ENCODE measurements at regions not wholly inside any gene's neighbourhood (a gene's known extent, or its start where the extent isn't known, plus 50 kb on each side); places are given as distances from the start of the nearest gene placed in this dataset.

DNA sequence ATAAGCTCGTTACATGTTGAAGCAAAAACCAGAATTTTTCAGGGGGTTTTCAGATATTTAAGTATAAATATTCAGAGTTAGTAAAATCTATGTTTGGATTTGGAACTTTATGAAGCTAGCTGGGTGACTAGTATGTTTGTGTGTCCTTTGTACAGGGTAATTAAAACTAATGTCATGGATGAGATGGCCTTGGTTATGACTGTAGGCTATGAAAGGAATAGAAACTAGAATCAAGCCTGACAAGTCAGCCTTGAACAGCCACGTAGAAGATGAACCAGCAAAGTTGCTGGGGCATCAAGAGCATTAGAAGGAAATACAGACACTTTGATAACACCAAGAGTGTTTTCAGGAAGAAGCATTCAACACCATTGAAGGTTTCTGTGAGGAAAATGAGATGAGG lies 825.1 kb upstream of the CNTNAP5 start:
- Mint-ChIP-seq H3K9me3 (peaks cover 31% of the 10 kb centered on the region), H3K4me1 (ENCODE audit: low read depth) (no peaks in the 10 kb centered on the region), H3K4me3 (no peak overlapping the region), H3K27me3 (ENCODE audit: low read depth) (no peaks in the 10 kb centered on the region), H3K27ac (no peak overlapping the region), H3K36me3 (ENCODE audit: low read depth) (no peaks in the 10 kb centered on the region)
- no peak for DNase-seq
- intact Hi-C loops (cut with micrococcal nuclease): no loop called here
- CTCF ChIA-PET: no interaction called here

DNA sequence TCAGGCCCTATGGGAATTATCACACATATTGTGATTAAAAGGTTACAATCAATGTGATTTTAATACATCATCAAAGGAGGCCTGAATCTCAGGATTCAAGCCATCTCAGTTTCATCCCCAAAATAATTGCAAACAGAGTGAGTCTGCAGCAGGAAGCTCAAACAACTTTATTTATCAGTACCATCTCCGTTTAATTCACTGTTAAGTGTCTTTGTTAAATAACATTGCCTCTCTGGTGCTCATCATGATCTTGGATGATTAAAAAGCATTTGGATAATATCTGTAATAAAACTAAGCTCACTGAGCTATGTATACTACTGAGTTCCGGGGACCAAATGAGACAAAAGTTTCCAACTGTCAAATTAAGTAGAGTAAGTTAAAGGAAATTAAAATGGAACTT lies 817.8 kb upstream of the CNTNAP5 start:
- H3K4me3 Mint-ChIP-seq: no peak overlapping the region
- no peaks in the 10 kb centered on the region for H3K27me3 Mint-ChIP-seq (ENCODE audit: low read depth)
- intact Hi-C loops (cut with micrococcal nuclease): no loop called here
- H3K9me3 Mint-ChIP-seq: peaks cover 12% of the 10 kb centered on the region
- H3K27ac Mint-ChIP-seq: no peak overlapping the region
- H3K4me1 Mint-ChIP-seq (ENCODE audit: low read depth): no peaks in the 10 kb centered on the region
- CTCF ChIA-PET: no interaction called here
- no peak for DNase-seq
- H3K36me3 Mint-ChIP-seq (ENCODE audit: low read depth): no peaks in the 10 kb centered on the region

DNA sequence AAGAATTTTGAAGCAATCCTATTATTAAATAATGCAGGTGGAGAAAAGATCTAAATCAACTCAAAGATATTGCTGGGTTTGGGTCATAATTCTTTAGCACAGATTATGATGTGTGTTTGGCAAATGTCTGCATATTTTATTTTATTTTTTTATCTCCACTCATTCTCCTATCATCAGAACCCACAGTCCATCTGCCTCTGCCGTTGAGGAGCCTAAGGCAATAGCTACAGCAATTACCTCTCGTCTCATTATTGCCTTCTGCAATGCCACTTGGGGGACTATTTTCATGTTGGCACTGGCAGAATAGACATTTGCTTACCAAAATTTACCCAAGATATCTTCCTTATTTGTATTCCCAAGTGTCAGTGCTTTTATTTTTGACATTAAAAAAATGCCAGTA lies 815.9 kb upstream of the CNTNAP5 start:
- Mint-ChIP-seq H3K9me3 (peaks cover 8% of the 10 kb centered on the region), H3K36me3 (ENCODE audit: low read depth) (no peaks in the 10 kb centered on the region), H3K27me3 (ENCODE audit: low read depth) (no peaks in the 10 kb centered on the region), H3K4me1 (ENCODE audit: low read depth) (no peaks in the 10 kb centered on the region), H3K4me3 (no peak overlapping the region), H3K27ac (no peak overlapping the region)
- CTCF ChIA-PET: no interaction called here
- intact Hi-C loops (cut with micrococcal nuclease): no loop called here
- no peak for DNase-seq

DNA sequence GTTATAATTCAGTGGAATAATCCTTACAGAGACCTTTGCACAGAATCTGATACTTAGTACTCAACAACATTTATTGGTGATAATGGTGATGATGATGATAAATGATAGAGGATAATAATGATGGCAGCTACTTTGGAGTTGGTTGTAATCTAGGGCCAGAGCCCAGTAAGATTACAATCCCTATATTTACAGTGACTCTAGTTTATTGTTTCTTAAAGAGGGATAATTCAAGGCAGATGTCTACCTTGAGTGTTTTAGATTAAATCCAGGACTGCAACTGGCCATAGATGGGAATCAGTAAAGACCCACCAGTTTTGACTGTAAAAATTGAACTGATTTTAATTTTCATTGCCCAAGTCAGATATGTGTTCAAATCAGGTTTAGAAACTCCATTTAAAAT lies 813.9 kb upstream of the CNTNAP5 start:
- no peaks in the 10 kb centered on the region for H3K4me1 Mint-ChIP-seq (ENCODE audit: low read depth)
- H3K27ac Mint-ChIP-seq: no peak overlapping the region
- H3K36me3 Mint-ChIP-seq (ENCODE audit: low read depth): no peaks in the 10 kb centered on the region
- intact Hi-C loops (cut with micrococcal nuclease): no loop called here
- no peak for DNase-seq
- H3K27me3 Mint-ChIP-seq (ENCODE audit: low read depth): no peaks in the 10 kb centered on the region
- CTCF ChIA-PET: no interaction called here
- H3K9me3 Mint-ChIP-seq: peaks cover 5% of the 10 kb centered on the region
- no peak overlapping the region for H3K4me3 Mint-ChIP-seq

DNA sequence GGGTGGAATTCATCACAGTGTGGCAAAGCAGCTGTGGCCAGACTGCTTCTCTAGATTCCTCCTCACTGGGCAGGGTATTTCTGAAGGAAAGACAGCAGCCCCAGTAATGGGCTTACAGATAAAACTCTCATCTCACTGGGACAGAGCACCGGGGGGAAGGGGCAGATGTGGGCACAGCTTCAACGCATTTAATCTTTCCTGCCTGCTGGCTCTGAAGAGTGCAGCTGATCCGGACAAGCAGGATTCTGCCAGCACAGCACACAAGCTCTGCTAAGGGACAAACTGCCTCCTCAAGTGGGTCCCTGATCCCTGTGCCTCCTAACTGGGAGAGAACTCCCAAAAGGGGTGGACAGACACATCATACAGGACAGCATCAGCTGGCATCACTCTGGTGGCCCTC lies 779.9 kb upstream of the CNTNAP5 start:
- H3K4me1 Mint-ChIP-seq (ENCODE audit: low read depth): no peaks in the 10 kb centered on the region
- DNase-seq: no peak
- intact Hi-C loops (cut with micrococcal nuclease): no loop called here
- peaks cover 27% of the 10 kb centered on the region for H3K9me3 Mint-ChIP-seq
- CTCF ChIA-PET: no interaction called here
- H3K27ac Mint-ChIP-seq: no peak overlapping the region
- no peaks in the 10 kb centered on the region for H3K36me3 Mint-ChIP-seq (ENCODE audit: low read depth)
- no peak overlapping the region for H3K4me3 Mint-ChIP-seq
- no peaks in the 10 kb centered on the region for H3K27me3 Mint-ChIP-seq (ENCODE audit: low read depth)

DNA sequence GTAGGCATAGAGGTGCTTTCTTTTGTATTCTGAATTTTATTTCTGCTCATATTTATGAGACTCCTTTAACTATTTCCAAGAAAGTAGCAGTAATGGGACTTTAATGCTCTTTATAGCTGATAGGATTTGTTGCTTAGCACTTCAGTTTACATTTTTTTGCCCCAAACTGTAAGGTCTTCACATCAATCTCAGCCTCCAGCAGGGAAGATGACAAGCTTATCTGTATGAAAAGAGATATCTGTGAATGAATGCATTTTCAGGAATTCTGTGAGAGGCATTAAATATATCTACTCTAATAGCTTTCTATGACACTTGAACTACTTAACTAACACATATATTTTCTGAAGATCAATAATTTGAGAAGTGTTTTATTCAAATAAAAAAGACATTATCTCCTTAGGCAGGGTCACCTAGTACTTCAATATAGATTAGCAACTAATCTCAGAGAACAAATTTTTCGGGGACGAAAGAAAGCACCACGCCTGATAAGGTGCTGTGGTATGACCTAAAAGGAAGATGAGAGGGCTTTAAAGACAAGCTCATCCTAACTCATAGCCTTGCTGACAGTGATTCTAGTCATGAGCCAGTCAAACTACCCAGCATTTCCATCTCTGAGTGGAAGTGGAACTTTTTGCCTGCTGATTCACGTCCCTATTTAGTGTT lies 766.1 kb upstream of the CNTNAP5 start:
- H3K27me3 Mint-ChIP-seq (ENCODE audit: low read depth): no peaks in the 10 kb centered on the region
- intact Hi-C loops (cut with micrococcal nuclease): no loop called here

DNA sequence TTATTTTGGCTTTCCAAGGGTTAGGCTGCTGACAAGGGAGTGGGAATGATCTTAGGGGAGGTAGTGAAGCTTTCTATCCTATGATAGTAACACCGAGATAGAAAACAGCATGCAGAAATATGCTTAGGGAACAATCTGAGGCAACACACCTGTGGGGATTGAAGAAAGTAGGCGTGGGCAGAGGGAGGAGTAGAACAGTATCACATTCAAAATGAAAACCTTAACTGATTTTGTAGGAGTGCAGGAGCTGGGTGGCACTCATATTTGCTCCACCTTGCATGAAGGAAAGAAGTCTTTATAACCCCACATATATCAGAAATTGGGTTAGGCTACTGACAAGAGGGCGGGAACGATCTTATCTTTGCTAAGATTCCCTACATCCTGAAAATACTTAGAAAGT lies 762.2 kb upstream of the CNTNAP5 start:
- H3K27ac Mint-ChIP-seq: no peak overlapping the region
- intact Hi-C loops (cut with micrococcal nuclease): no loop called here
- no peak overlapping the region for H3K4me3 Mint-ChIP-seq
- H3K4me1 Mint-ChIP-seq (ENCODE audit: low read depth): no peaks in the 10 kb centered on the region
- DNase-seq: no peak
- CTCF ChIA-PET: no interaction called here
- H3K36me3 Mint-ChIP-seq (ENCODE audit: low read depth): no peaks in the 10 kb centered on the region
- H3K9me3 Mint-ChIP-seq: peaks cover 9% of the 10 kb centered on the region
- no peaks in the 10 kb centered on the region for H3K27me3 Mint-ChIP-seq (ENCODE audit: low read depth)

More for the DNA sequence above, 766.1 kb upstream of the CNTNAP5 start:
- H3K4me1 Mint-ChIP-seq (ENCODE audit: low read depth): no peaks in the 10 kb centered on the region
- no peak for DNase-seq
- H3K27ac Mint-ChIP-seq: no peak overlapping the region
- H3K9me3 Mint-ChIP-seq: peaks cover 8% of the 10 kb centered on the region
- H3K4me3 Mint-ChIP-seq: no peak overlapping the region
- H3K36me3 Mint-ChIP-seq (ENCODE audit: low read depth): no peaks in the 10 kb centered on the region
- CTCF ChIA-PET: no interaction called here

DNA sequence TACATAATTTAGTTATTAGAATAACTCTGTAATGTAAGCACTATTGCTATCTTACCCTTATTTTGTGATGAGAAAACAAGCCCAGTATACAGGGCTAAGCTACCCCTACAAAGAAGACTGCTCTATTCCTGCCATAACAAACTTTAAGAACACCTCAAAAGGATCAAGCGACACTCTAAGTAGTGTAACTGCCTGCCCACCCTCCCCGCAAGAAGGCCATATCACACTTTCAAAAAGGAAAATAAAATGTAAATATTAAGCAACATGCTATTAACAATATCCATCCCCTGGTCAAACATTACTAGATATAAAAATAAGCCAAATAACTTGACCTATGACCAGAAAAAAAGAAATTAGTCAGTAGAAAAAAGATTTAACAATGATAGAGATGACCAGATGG lies 741.7 kb upstream of the CNTNAP5 start:
- Mint-ChIP-seq H3K4me3 (no peak overlapping the region), H3K27me3 (ENCODE audit: low read depth) (no peaks in the 10 kb centered on the region), H3K27ac (no peak overlapping the region), H3K36me3 (ENCODE audit: low read depth) (no peaks in the 10 kb centered on the region), H3K9me3 (peaks cover 12% of the 10 kb centered on the region), H3K4me1 (ENCODE audit: low read depth) (no peaks in the 10 kb centered on the region)
- no peak for DNase-seq
- intact Hi-C loops (cut with micrococcal nuclease): no loop called here
- CTCF ChIA-PET: no interaction called here

DNA sequence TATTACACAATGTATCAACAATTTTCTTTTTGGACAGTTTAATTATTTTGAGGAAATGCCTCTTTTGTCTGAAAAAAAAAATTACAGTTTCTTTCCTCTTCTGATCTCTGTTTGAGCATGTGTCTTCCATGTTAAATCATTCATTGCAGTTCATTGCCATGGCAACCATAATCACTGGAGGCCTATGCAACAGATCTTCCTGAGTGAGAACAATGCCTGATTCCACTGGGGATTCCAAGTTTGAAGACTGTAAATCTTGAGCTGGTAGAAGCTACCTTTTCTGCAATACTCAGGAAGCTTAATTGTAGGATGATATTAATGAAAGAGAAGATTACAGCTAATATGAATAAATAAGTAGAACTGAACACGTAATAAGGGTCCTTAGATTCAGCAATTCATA lies 721.4 kb upstream of the CNTNAP5 start:
- Mint-ChIP-seq H3K4me1 (ENCODE audit: low read depth) (no peaks in the 10 kb centered on the region), H3K27ac (no peak overlapping the region), H3K4me3 (no peak overlapping the region), H3K9me3 (peaks cover 4% of the 10 kb centered on the region), H3K36me3 (ENCODE audit: low read depth) (no peaks in the 10 kb centered on the region), H3K27me3 (ENCODE audit: low read depth) (no peaks in the 10 kb centered on the region)
- DNase-seq: no peak
- intact Hi-C loops (cut with micrococcal nuclease): no loop called here
- CTCF ChIA-PET: no interaction called here
